B cell (primary cell): ENCODE measurements at regions not wholly inside any gene's neighbourhood (a gene's known extent, or its start where the extent isn't known, plus 50 kb on each side); places are given as distances from the start of the nearest gene placed in this dataset.

Experiments
- ATAC-seq: fragments of 200-7000 bp; cut with Tn5 transposase; one replicate; pipeline ENCODE4 v1.10.0; 2021; ENCODE audit warnings: low read depth, mild to moderate bottlenecking, moderate number of reproducible peaks, moderate library complexity
- CTCF ChIA-PET: fragments of 350-600 bp; sonication (Branson Sonifier 250); formaldehyde crosslinking; loops from one replicate; lab custom pipeline; 2021; ENCODE audit warnings: antibody characterized with exemption, inconsistent platforms; lab: Charles Lee
- POLR2A ChIA-PET: fragments of 350-600 bp; sonication (Branson Sonifier 250); formaldehyde crosslinking; loops from one replicate; lab custom pipeline; 2021; ENCODE audit warnings: antibody characterized with exemption; lab: Charles Lee
- DNase-seq: peaks from one replicate; pipeline ENCODE4 v3.0.0; 2013
- H2AFZ ChIP-seq: 2 replicates; pipeline ENCODE4 v1.6.1; 2012; ENCODE audit warnings: mild to moderate bottlenecking, low read depth, low read length; ENCODE audit not compliant: insufficient read depth, poor library complexity, severe bottlenecking
- H3K27ac ChIP-seq, 2 donors: 1 replicate in 1 of 2; 2 replicates in 1 of 2; pipeline ENCODE4 v1.5.1; 2012 to 2013; ENCODE audit warnings: low read length in 2 of 2, mild to moderate bottlenecking in 2 of 2, moderate library complexity in 1 of 2
- H3K27me3 ChIP-seq, 4 experiments: fragments of 200-600 bp in 1 of 4; sonication (generic) in 1 of 4; replicated peaks in 1 of 4; 1 replicate in 2 of 4; 2 replicates in 2 of 4; pipeline versions ENCODE4 v1.6.1 to v1.7.0; 2013 to 2016; ENCODE audit warnings: low read length in 3 of 4, mild to moderate bottlenecking in 2 of 4, mixed read lengths in 1 of 4, moderate library complexity in 1 of 4; ENCODE audit not compliant: insufficient read depth in 4 of 4, control insufficient read depth in 3 of 4; ENCODE audit errors: control extremely low read depth in 1 of 4
- H3K36me3 ChIP-seq, 2 experiments: replicated peaks in 1 of 2; 1 replicate in 1 of 2; 2 replicates in 1 of 2; pipeline versions ENCODE4 v1.6.1 to v1.7.1; 2013; ENCODE audit warnings: low read length in 1 of 2; ENCODE audit not compliant: insufficient read depth in 2 of 2, control insufficient read depth in 1 of 2; ENCODE audit errors: control extremely low read depth in 1 of 2, extremely low read depth in 1 of 2
- H3K4me1 ChIP-seq, 2 donors: fragments of 200-600 bp in 1 of 2; sonication (generic) in 1 of 2; 1 replicate in 1 of 2; 2 replicates in 1 of 2; pipeline versions ENCODE4 v1.5.1 to v1.6.1; 2013 to 2017; ENCODE audit warnings: low read length in 2 of 2; ENCODE audit not compliant: control insufficient read depth in 2 of 2, insufficient read depth in 2 of 2
- H3K4me2 ChIP-seq: replicated peaks from 2 replicates; pipeline ENCODE3; 2012; ENCODE audit warnings: mild to moderate bottlenecking, low read depth, low read length; ENCODE audit not compliant: poor library complexity, severe bottlenecking
- H3K4me3 ChIP-seq, 5 experiments: fragments of 200-600 bp in 1 of 5; sonication (generic) in 1 of 5; 1 replicate in 3 of 5; 2 replicates in 2 of 5; pipeline versions ENCODE4 v1.5.1 to v1.7.0; 2011 to 2016; ENCODE audit warnings: low read length in 4 of 5, mild to moderate bottlenecking in 4 of 5, low read depth in 2 of 5, control low read depth in 1 of 5, moderate library complexity in 1 of 5; ENCODE audit not compliant: insufficient read depth in 1 of 5; ENCODE audit errors: control extremely low read depth in 1 of 5, extremely low read depth in 1 of 5
- H3K79me2 ChIP-seq: fragments of 200-600 bp; sonication (generic); one replicate; pipeline ENCODE4 v1.6.0; 2016; ENCODE audit warnings: low read length; ENCODE audit not compliant: control insufficient read depth, insufficient read depth
- H3K9ac ChIP-seq: fragments of 200-600 bp; sonication (generic); 2 replicates; pipeline ENCODE4 v1.6.1; 2017; ENCODE audit warnings: mild to moderate bottlenecking, low read length, moderate library complexity
- H3K9me3 ChIP-seq, 3 donors: one replicate each; pipeline versions ENCODE4 v1.6.1 to v1.7.1; 2013; ENCODE audit warnings: low read length in 2 of 3; ENCODE audit not compliant: control insufficient read depth in 2 of 3, insufficient read depth in 1 of 3; ENCODE audit errors: control extremely low read depth in 1 of 3
- H4K20me1 ChIP-seq: 2 replicates; pipeline ENCODE4 v1.6.0; 2012; ENCODE audit warnings: mild to moderate bottlenecking, low read length; ENCODE audit not compliant: insufficient read depth, control insufficient read depth, poor library complexity, severe bottlenecking
- H3K27ac Mint-ChIP-seq: one replicate; pipeline ENCODE4 v1.8.0; 2021; ENCODE audit warnings: mixed read lengths
- H3K27me3 Mint-ChIP-seq: one replicate; pipeline ENCODE4 v1.8.0; 2021; ENCODE audit warnings: mixed read lengths
- H3K4me1 Mint-ChIP-seq: one replicate; pipeline ENCODE4 v1.8.0; 2021; ENCODE audit warnings: mixed read lengths
- H3K4me3 Mint-ChIP-seq: one replicate; pipeline ENCODE4 v1.8.0; 2021; ENCODE audit warnings: mixed read lengths
- H3K9me3 Mint-ChIP-seq: one replicate; pipeline ENCODE4 v1.8.0; 2022; ENCODE audit warnings: mixed read lengths; ENCODE audit not compliant: insufficient read depth
- CTCF ChIP-seq: fragments of 200-600 bp; IDR thresholded peaks from one replicate; pipeline ENCODE4 v1.8.0; 2022; ENCODE audit warnings: antibody characterized with exemption, mild to moderate bottlenecking
- EZH2 ChIP-seq: IDR thresholded peaks from 2 replicates; pipeline ENCODE4 v1.6.1; 2012; ENCODE audit warnings: borderline replicate concordance, low read depth, mild to moderate bottlenecking, moderate library complexity, low read length; ENCODE audit not compliant: insufficient read depth, poor library complexity, severe bottlenecking
- WGBS: methylation state at CpG from one replicate; pipeline ENCODE4 v1.1.5; 2013; ENCODE audit warnings: missing lambda C conversion rate; ENCODE audit not compliant: insufficient coverage; 5-methylcytosine and 5-hydroxymethylcytosine counted together
- intact Hi-C: fragments of 100-400 bp; cut with micrococcal nuclease; formaldehyde crosslinking; loops from one replicate; pipeline ENCODE4 v1.10.0; 2022

- TF ChIP-seq EZH2 = no peak
- Histone ChIP-seq H3K36me3 (no peaks in the 10 kb centered on the region), H3K27me3 (no peaks in the 10 kb centered on the region), H2AFZ (no peak overlapping the region), H3K4me3 (no peak overlapping the region), H3K4me2 (no peak overlapping the region), H3K27ac (no peak overlapping the region), H3K79me2 (no peaks in the 10 kb centered on the region), H3K4me1 (no peaks in the 10 kb centered on the region), H3K9me3 (no peaks in the 10 kb centered on the region), H3K9ac (no peak overlapping the region), H4K20me1 (no peaks in the 10 kb centered on the region)
- Mint-ChIP-seq H3K27me3 (no peaks in the 10 kb centered on the region), H3K4me3 (no peak overlapping the region), H3K9me3 (no peaks in the 10 kb centered on the region), H3K4me1 (no peaks in the 10 kb centered on the region), H3K27ac (no peak overlapping the region)
- ATAC-seq (no peak), DNase-seq (no peak)
- intact Hi-C loops = no loop called here
- 94% methylated on average over 2 of the region's 2 CpGs for WGBS
- ChIA-PET POLR2A (no interaction called here), CTCF (no interaction called here)
Observed at GRCh38 chr2:75807992-75808391, 97.3 kb upstream of the GCFC2 start.

GRCh38 chr2:75801234-75801982 lies 90.7 kb upstream of the GCFC2 start:
- Histone ChIP-seq H3K4me1 (no peaks in the 10 kb centered on the region), H3K36me3 (no peaks in the 10 kb centered on the region), H3K4me2 (no peak overlapping the region), H3K27me3 (no peaks in the 10 kb centered on the region), H3K9ac (no peak overlapping the region), H3K9me3 (no peaks in the 10 kb centered on the region), H2AFZ (no peak overlapping the region), H4K20me1 (no peaks in the 10 kb centered on the region), H3K27ac (no peak overlapping the region), H3K4me3 (no peak overlapping the region), H3K79me2 (no peaks in the 10 kb centered on the region)
- H3K27me3 Mint-ChIP-seq = no peaks in the 10 kb centered on the region
- WGBS = no CpG with 5 or more reads among the region's 2 CpGs
- H3K4me3 Mint-ChIP-seq = no peak overlapping the region
- DNase-seq (no peak), ATAC-seq (no peak)
- no peaks in the 10 kb centered on the region for H3K4me1 Mint-ChIP-seq
- TF ChIP-seq EZH2 = no peak
- TF ChIP-seq CTCF = no peak
- H3K27ac Mint-ChIP-seq = no peak overlapping the region
- POLR2A ChIA-PET = no interaction called here
- intact Hi-C loops = no loop called here
- H3K9me3 Mint-ChIP-seq = no peaks in the 10 kb centered on the region
- CTCF ChIA-PET = interaction anchor here (0.6 kb wide), 1 partner anchor 9 kb away, joined by 3 read pairs; no protein-coding TSS in a partner anchor
